HG03469 (cell line): ENCODE measurements at regions not wholly inside any gene's neighbourhood (a gene's known extent, or its start where the extent isn't known, plus 50 kb on each side); places are given as distances from the start of the nearest gene placed in this dataset.
"Not testable (repeated sequence)": the region's sequence is repeated elsewhere in the genome, so short reads cannot be mapped to it uniquely, and the experiment has no call there.

Source experiments
- ATAC-seq: cut with Tn5 transposase; IDR thresholded peaks from one replicate; pipeline ENCODE4 v1.9.1; 2021; ENCODE audit warnings: mild to moderate bottlenecking, moderate library complexity, moderate number of reproducible peaks; ENCODE audit not compliant: unreplicated experiment

GRCh38 chr10:46198516-46198915 is 88.3 kb upstream of the ANTXRL start:
- ATAC-seq, result no peak

DNA sequence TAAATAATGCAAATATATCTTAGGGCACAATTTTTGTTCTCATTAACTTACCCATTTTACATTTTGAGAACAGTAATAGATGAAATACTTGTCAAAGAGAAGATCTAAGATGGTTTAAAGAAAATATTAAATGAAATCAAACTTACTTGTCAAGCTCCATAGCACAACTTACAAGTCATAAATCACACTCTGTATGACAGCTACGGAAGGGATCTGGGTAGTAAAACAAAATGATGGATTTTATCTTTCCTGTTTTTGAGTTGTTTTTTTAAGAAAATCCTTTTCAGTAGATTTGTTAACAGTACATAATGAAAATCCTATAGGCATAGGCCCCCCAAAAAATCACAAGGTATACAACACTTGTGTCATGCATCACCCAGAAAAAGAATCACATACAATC is 84.4 kb upstream of the ANTXRL start:
- ATAC-seq, result not testable (repeated sequence)

- ATAC-seq, result not testable (repeated sequence)
Observed at GRCh38 chr10:46204482-46205102, 82.2 kb upstream of the ANTXRL start.

DNA sequence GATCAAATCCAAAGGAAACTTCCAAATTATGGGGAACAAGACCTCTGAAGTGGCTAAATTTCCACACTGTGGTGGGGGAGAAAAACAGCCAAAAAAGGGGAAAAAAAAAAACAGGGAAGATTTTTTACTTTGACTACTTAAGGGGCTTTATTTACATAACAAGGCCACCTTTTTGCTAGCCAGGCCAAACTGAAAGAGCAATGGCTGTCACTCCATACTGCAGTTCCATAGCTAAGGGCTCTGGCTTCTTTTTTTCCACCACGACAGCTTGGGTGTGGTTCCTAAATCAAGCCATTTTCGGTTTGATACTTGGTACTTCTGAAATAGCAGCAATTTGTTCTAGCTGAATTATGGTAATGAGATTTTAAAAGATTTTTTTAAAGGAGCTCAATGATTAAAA is 76.4 kb upstream of the ANTXRL start:
- not testable (repeated sequence) for ATAC-seq

DNA sequence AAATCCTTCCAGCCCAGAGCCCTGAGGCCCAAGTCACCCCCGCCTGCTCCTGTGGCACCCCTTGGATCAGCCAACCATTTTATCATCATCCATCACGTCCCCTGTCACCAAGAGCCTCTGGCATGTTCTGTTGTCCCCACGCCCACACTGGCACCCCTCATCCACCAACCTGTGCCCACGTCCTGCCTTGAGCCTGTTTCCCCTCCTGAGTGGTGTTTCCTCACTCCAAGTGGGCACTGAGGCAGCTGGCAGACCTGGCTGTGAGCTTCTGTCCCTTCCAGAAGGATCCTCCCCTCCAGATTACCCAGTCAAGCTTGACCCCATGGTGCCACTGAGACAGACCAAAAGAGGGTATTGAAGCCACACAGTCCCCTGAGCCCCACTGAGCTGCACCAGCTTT is 71.4 kb upstream of the ANTXRL start:
- ATAC-seq, result no peak

GRCh38 chr10:46216003-46216634 is 70.7 kb upstream of the ANTXRL start:
- ATAC-seq, result no peak

GRCh38 chr10:46216836-46217751 is 69.7 kb upstream of the ANTXRL start:
- no peak for ATAC-seq

DNA sequence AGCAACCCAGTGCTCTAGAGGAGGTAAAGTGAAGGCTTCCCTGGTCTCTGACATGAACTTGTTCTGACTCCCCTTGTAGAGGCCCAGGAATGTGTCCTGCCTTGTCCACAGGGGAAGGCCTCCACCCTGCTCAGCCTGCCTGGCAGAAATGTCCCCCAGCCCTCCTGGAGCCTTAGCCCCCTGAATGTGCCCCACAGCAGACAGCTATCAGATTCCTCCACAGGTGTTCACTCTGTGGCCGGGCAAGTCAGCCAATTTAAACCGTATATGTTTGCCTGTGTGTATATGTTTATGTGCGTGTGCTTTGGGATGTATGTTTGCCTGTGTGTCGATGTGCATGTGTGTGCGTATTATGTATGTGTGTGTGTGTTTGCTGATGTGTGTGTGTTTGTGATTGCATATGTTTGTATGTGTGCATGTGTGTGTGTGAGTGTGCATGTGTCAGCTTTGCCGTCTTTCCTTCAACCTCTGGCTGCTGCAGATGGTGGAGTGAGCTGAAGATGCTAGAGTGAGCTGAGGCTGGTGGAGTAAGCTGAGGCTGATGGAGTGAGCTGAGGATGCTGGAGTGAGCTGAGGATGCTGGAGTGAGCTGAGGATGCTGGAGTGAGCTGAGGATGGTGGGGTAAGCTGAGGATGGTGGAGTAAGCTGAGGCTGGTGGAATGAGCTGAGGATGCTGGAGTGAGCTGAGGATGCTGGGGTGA is 68.9 kb upstream of the ANTXRL start:
- ATAC-seq, result no peak

DNA sequence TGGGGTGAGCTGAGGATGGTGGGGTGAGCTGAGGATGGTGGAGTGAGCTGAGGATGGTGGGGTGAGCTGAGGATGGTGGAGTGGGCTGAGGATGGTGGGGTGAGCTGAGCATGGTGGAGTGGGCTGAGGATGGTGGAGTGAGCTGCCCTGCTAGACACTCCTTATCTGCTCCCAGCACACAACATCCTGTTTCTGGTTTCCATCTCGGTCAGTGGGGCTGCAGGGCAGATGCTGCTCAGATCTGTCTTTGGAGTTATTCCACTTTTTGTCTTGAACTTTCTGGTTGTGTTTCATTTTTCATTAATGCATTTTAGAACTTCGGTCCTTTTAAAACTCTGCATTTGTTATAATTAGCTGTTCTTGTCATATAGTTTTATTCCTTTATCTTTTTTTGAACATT is 67.9 kb upstream of the ANTXRL start:
- ATAC-seq, result no peak

- ATAC-seq, result not testable (repeated sequence)
Observed at GRCh38 chr10:46219431-46219990, 67.3 kb upstream of the ANTXRL start.

DNA sequence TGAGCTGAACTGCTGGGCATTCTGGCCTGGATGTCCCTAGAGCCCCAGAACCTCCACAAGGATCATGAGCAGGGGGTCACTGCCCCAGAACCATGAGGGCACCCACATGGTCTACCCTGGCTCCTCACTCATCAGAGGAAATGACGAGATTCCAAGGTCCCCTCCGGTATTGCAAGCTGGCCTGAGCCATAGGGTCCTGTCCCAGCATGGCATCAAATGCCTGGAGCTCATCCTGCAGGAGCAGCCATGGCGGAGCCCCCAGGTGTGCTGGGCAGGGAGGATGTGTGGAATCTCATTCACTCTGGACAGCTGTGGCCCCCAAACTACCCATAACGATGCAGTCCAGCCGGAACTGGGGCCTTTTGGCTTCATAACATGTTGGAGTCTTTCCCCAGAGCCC is 66.6 kb upstream of the ANTXRL start:
- no peak for ATAC-seq

- no peak for ATAC-seq
Observed at GRCh38 chr10:46220872-46221538, 65.8 kb upstream of the ANTXRL start.

GRCh38 chr10:46222364-46222935 is 64.3 kb upstream of the ANTXRL start:
- no peak for ATAC-seq

GRCh38 chr10:46223064-46223480 is 63.7 kb upstream of the ANTXRL start:
- ATAC-seq, result no peak

- no peak for ATAC-seq
Observed at GRCh38 chr10:46223626-46224413, 63.0 kb upstream of the ANTXRL start.

DNA sequence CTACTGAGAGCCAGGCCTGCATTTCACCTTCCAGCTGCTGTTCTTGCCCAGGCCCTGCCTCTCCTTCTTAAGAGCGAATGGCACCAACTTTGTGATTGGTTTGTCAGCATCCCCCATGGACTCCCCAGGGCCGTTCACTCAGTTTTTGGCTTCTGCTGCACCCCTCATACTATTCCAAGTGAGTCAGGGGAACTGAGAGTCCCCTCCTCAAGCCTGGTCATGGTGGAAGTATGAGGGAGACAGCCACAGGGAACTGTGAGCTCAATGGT is 62.4 kb upstream of the ANTXRL start:
- no peak for ATAC-seq

DNA sequence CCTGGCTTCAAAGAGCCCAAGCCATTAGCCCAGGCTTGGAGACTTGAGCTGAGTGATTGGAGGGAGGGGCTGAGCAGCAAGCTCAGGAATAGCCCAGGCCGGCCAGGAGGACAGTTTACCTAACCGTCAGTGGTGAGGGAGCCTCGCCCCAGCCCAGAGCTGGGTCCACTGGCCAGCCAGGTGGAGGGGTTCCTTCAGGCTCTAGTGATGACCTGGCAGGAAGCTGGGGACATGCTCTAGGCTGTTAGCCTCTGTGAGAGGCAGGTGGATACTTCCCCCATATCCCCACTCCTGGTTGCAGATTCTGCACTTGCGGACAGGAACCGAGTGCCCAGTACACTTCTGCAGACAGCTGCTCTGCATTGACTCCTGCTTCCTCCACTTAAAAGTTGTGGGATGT is 61.2 kb upstream of the ANTXRL start:
- ATAC-seq, result no peak

DNA sequence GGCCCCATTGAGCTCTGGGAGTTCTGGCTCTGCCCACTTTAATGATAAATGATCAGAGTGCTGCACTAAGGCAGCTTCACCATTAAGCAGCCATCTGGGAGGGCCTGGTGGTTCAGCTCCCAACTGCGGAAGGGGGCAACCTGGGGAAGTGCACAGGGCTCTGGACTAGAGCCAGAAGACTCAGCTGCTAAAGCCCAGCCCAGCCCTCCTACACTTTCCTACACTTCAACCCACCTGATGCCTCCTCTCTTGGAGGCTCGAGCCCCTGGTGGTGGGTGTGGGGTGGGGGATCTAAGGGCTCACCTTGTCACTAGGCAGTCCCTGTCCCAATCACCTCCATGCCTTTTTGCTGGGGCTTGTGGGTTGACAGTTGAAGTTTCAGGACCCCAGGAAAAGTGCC is 60.6 kb upstream of the ANTXRL start:
- ATAC-seq, result no peak

DNA sequence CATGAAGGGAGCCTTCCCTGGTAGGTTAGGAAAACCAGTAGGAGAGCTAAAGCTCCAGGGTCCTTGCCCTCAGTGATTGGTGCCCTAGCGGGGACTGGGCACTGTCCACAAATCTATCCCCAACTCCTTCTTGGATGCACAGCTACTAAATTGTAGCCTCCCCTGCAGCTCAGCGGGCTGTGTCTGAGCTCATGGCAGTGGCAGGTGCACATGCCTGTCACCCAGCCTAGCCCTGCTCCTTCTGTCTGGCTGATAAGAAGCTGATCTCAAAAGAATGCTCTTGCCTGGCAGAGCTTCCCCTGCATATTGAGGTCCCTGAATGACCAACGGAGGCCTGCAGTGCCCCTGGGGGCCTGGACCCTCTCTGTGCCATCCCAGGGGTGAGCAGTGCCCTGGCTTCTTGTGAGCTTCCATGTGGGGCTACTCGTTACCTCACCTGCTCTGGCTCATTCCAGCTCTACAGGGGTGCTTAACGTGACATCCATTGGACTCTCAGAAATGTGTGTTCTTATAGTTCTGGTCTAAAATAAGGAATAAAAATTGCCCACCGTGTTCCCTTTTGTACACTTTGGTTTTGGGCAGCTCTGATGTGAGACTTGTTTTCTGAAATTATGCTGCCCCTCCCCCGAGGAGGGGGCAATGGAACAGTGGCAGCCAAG is 59.8 kb upstream of the ANTXRL start:
- no peak for ATAC-seq
